ENCODE measurements at regions not wholly inside any gene's neighbourhood (a gene's known extent, or its start where the extent isn't known, plus 50 kb on each side); places are given as distances from the start of the nearest gene placed in this dataset.

DNA sequence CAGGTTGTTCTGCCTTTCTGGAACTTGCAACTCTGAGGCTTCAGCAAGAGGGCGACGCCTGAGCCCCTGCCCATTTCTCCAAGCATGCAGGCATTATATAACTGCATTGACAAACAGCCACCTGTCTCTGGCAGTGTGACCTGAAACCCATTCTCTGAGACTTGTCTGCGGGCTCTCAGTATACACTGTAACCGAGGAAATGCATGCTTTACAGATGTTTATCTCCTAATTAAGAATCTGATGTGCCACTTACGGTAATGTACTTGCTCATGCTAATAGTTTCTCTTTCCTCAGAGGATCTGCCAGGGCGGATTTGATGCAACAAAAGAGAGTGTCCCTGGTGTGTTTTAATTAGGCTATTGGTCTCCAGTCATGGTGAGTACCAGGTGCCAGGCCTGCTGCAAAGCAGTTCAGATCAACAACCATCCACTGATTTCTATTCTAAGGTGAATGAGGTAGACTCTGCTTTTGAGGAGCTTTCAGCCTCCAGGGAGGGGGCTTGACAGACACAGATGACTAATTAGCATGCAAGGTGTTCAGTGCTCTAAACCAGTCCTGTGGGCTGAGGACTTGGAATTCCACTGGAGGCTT lies 593.7 kb upstream of the KLF4 start:
- ATAC-seq (ENCODE audit: low FRiP score) (no peak), DNase-seq (ENCODE audit: low spot score) (no peak)
- TF ChIP-seq, protein P1, sequence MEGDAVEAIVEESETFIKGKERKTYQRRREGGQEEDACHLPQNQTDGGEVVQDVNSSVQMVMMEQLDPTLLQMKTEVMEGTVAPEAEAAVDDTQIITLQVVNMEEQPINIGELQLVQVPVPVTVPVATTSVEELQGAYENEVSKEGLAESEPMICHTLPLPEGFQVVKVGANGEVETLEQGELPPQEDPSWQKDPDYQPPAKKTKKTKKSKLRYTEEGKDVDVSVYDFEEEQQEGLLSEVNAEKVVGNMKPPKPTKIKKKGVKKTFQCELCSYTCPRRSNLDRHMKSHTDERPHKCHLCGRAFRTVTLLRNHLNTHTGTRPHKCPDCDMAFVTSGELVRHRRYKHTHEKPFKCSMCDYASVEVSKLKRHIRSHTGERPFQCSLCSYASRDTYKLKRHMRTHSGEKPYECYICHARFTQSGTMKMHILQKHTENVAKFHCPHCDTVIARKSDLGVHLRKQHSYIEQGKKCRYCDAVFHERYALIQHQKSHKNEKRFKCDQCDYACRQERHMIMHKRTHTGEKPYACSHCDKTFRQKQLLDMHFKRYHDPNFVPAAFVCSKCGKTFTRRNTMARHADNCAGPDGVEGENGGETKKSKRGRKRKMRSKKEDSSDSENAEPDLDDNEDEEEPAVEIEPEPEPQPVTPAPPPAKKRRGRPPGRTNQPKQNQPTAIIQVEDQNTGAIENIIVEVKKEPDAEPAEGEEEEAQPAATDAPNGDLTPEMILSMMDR (IDR thresholded peaks at IDR 0.05): no peak

DNA sequence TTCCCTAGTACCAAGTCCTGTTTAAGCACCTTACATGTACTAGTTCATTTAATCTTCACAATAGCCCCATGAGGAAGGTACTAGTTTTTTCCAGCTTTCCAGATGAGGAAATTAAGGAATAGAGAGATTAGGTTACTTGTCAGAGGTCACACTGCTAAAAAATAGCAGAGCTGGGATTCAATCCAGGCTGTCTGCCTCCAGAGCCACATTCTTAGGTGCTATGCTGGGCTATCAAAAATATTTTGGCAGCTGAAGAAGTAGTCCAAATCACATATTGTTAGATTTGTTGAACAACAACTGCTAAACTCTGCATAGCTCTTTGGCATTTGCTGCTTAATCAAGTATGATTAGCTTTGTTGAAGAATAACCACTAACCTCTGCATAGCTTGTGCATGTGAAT lies 591.5 kb upstream of the KLF4 start:
- TF ChIP-seq, protein P1 (IDR thresholded peaks at IDR 0.05): no peak
- DNase-seq (ENCODE audit: low spot score) (no peak), ATAC-seq (ENCODE audit: low FRiP score) (no peak)

DNA sequence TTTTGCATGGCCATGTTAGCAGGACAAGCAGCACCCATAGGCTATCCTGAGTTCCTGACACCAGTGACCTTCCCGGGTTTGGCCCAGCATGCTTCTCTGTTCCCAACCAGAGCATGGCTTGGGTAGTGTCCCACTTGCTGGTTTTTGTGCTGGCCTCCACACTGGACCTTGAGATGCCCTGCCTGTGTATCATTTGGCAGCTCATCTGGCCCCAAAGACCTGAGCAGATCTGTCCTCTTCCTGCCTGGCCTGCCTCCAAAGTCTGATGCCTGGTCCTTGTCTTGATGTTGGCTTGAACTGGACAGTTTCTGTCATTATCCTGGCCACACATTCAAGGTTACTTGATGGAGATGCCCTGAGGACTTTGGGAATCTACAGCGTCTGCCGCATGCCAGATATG lies 590.7 kb upstream of the KLF4 start:
- no peak for ATAC-seq (ENCODE audit: low FRiP score)
- TF ChIP-seq, protein P1 (IDR thresholded peaks at IDR 0.05): no peak
- no peak for DNase-seq (ENCODE audit: low spot score)

DNA sequence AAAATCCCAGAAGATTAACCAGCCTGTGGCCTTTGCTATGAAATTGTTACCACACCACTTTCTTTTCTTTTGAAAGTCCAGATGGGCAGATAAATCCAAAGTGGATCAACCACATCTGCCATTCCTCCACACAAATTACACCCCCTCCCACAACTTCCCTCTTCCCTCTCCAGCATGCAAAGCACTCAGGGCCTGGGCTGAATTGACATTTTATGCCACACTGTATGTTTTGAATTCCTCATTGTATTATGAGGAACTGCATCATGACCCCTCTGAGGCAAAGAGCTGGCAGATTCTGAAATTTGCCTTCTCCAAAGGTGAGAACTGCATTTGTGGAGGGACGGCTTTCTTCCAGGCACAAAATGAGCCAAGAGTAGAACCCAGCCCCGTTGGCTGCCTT lies 589.2 kb upstream of the KLF4 start:
- TF ChIP-seq, protein P1 (IDR thresholded peaks at IDR 0.05): no peak
- ATAC-seq (ENCODE audit: low FRiP score) (no peak), DNase-seq (ENCODE audit: low spot score) (no peak)

DNA sequence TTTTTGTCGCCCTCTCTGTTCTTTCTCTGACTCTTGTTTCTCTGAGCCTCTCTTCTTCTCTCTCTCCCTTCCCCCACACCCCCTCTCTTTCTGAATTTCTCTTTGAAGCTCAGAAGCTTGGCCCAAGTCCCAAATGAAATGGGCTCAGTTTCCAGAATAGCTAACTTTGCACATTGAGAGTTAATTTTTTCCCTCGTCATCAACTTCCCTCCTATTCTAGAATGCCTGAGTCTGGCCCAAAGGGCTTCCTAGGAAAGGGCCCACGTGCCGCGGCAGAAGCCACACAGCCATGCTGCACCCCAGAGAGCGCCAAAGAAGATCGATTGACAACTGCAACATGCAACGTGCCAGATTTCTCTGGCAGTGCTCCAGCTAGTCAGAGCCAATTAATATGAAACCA lies 588.8 kb upstream of the KLF4 start:
- TF ChIP-seq, protein P1 (IDR thresholded peaks at IDR 0.05): no peak
- ATAC-seq (ENCODE audit: low FRiP score) (no peak), DNase-seq (ENCODE audit: low spot score) (no peak)

DNA sequence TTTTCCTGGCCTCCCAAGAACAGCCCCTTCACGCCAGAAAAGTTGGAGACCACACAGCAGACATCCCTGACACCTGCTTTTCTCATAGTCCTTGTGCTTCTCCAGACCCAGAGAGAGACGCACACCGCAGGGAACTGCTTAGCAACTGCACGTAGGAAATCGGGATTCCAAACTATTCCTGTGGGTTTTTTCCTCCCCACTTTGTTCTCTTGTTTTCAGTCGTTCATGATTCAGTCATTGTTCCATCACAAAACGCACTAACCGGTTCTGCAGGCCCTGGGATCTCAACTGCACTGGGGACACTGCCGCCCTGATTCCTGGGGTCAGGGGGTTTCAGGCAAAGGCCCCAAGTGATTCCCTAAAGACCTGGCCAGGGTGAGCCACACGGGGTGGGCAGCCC lies 588.0 kb upstream of the KLF4 start:
- no peak for DNase-seq (ENCODE audit: low spot score)
- TF ChIP-seq, protein P1 (IDR thresholded peaks at IDR 0.05): no peak
- no peak for ATAC-seq (ENCODE audit: low FRiP score)

DNA sequence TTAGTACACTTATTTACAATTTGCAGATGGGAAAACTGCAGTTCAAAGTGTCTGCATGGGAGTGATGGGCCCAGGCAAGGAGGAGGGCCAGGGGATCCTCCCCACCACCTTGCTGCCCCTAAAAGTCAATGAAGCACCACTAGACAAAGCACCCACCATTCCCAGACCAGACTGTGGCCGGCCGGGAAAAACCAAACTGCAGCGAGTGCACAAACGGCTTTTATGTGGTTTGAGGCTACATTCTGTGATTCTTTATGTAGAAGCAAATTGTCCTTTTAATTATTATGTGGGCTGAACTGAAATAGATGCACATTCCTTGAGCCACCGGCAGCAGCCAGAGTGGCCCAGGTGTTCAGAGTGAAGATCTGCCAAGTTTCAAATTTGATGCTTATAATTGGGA lies 585.3 kb upstream of the KLF4 start:
- TF ChIP-seq, protein P1 (IDR thresholded peaks at IDR 0.05): no peak
- no peak for ATAC-seq (ENCODE audit: low FRiP score)

More for the DNA sequence above, 585.3 kb upstream of the KLF4 start:
- no peak for DNase-seq (ENCODE audit: low spot score)
